SK-N-MC (cell line): ENCODE measurements at regions not wholly inside any gene's neighbourhood (a gene's known extent, or its start where the extent isn't known, plus 50 kb on each side); places are given as distances from the start of the nearest gene placed in this dataset.

Source experiments
- EZH2 ChIP-seq: fragments of 200-600 bp; sonication (generic); IDR thresholded peaks from one replicate; pipeline ENCODE4 v1.6.1; 2017; ENCODE audit warnings: antibody characterized with exemption
- POLR2AphosphoS5 ChIP-seq: IDR thresholded peaks from 2 replicates; pipeline ENCODE4 v1.6.1; 2012; ENCODE audit warnings: mild to moderate bottlenecking, low read depth, low read length, borderline replicate concordance

DNA sequence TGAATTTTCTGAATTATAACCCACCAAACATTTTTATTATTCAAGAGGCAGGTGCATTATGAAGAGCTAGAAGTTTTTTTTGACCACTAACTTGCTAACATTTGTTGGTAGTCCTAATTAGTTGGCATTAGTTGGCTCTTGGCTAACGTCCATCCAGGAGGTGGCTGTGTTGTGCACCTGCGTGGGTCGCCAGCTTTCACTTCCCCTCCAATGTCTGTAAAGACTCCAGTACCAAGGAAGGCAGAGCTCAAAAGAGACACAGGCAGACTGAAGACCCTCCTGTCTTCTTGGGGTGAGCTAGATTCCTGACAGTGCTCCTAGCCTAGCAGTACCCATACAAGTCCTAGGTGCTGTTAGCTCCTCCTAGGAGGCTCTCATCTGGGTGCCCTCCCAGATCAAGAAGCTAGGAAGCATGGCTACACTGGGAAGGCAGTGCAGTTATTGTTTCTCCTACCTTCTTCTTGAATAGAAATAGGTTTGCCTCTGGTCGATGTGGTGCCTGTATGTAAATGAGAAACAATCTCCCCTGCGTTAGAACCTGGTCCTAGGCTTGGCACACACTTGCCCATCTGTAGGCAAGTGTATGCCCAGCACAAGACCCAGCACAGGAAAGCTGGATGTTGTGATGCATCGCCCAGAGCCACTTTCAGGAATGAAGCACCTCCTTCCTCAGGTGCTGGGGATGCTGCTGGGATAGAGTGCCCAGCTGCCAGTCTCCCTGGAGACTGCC is 190.9 kb downstream of the ICE1 start:
- TF ChIP-seq EZH2 (no peak), POLR2AphosphoS5 (no peak)
